Fibroblast of lung (primary cell): ENCODE measurements at regions not wholly inside any gene's neighbourhood (a gene's known extent, or its start where the extent isn't known, plus 50 kb on each side); places are given as distances from the start of the nearest gene placed in this dataset.

Experiments
- DNase-seq, 2 donors: peaks; one replicate each; pipeline versions ENCODE4 v3.0.0 to v3.0.0-alpha.2; 2010; ENCODE audit warnings: low read depth in 2 of 2
- H2AFZ ChIP-seq: 2 replicates; pipeline ENCODE4 v1.5.1; 2012; ENCODE audit warnings: low read length, control low read depth, inconsistent platforms
- H3K27ac ChIP-seq: 2 replicates; pipeline ENCODE4 v1.5.1; 2011; ENCODE audit warnings: low read length, control low read depth; ENCODE audit not compliant: insufficient read depth
- H3K27me3 ChIP-seq: 2 replicates; pipeline ENCODE4 v1.5.1; 2011; ENCODE audit warnings: mild to moderate bottlenecking, low read length; ENCODE audit not compliant: control insufficient read depth, insufficient read depth
- H3K36me3 ChIP-seq: 2 replicates; pipeline ENCODE4 v1.5.1; 2011; ENCODE audit warnings: low read length; ENCODE audit not compliant: control insufficient read depth, insufficient read depth
- H3K4me1 ChIP-seq: 2 replicates; pipeline ENCODE4 v1.5.1; 2011; ENCODE audit warnings: low read length; ENCODE audit not compliant: control insufficient read depth, insufficient read depth; ENCODE audit errors: extremely low read depth
- H3K4me2 ChIP-seq: 2 replicates; pipeline ENCODE4 v1.5.1; 2011; ENCODE audit warnings: low read length, control low read depth; ENCODE audit not compliant: insufficient read depth; ENCODE audit errors: extremely low read depth
- H3K4me3 ChIP-seq, 4 experiments: fragments of 200-600 bp in 1 of 4; sonication (generic) in 1 of 4; replicated peaks in 1 of 4; 2 replicates each; pipeline ENCODE4 v1.5.1; 2011 to 2016; ENCODE audit warnings: low read length in 4 of 4, low read depth in 3 of 4, mild to moderate bottlenecking in 3 of 4, control low read depth in 2 of 4, inconsistent platforms in 1 of 4, mixed read lengths in 1 of 4; ENCODE audit not compliant: insufficient read depth in 1 of 4; ENCODE audit errors: control extremely low read depth in 1 of 4
- H3K79me2 ChIP-seq: 2 replicates; pipeline ENCODE4 v1.5.1; 2012; ENCODE audit warnings: mild to moderate bottlenecking, low read length, inconsistent platforms; ENCODE audit not compliant: control insufficient read depth, insufficient read depth
- H3K9ac ChIP-seq: 2 replicates; pipeline ENCODE4 v1.5.1; 2011; ENCODE audit warnings: mild to moderate bottlenecking, low read length, control low read depth; ENCODE audit not compliant: insufficient read depth
- H3K9me3 ChIP-seq: 2 replicates; pipeline ENCODE4 v1.5.1; 2012; ENCODE audit warnings: low read depth, low read length; ENCODE audit not compliant: control insufficient read depth, insufficient read depth
- H4K20me1 ChIP-seq: 2 replicates; pipeline ENCODE4 v1.5.1; 2011; ENCODE audit warnings: low read length; ENCODE audit not compliant: control insufficient read depth, insufficient read depth; ENCODE audit errors: extremely low read depth
- CTCF ChIP-seq, 2 donors: IDR thresholded peaks in 1 of 2; conservative IDR thresholded peaks in 1 of 2; 1 replicate in 1 of 2; 2 replicates in 1 of 2; pipeline ENCODE4 v1.5.1; 2011 to 2012; ENCODE audit warnings: low read length in 2 of 2, control low read depth in 1 of 2, inconsistent platforms in 1 of 2, low read depth in 1 of 2, mild to moderate bottlenecking in 1 of 2
- EZH2 ChIP-seq: IDR thresholded peaks from 2 replicates; pipeline ENCODE4 v1.5.1; 2012; ENCODE audit warnings: low read length, control low read depth, mild to moderate bottlenecking; ENCODE audit errors: missing control alignments

GRCh38 chr12:77540097-77540496 is 290.6 kb upstream of the NAV3 start:
- Histone ChIP-seq H2AFZ (no peak overlapping the region), H3K4me3 (no peak overlapping the region), H3K4me1 (no peaks in the 10 kb centered on the region), H3K9ac (no peak overlapping the region), H3K27me3 (no peaks in the 10 kb centered on the region), H3K27ac (no peak overlapping the region), H3K79me2 (no peaks in the 10 kb centered on the region), H3K36me3 (no peaks in the 10 kb centered on the region), H4K20me1 (no peaks in the 10 kb centered on the region), H3K4me2 (no peak overlapping the region), H3K9me3 (no peaks in the 10 kb centered on the region)
- TF ChIP-seq CTCF (conservative IDR thresholded peaks at IDR 0.05 in 1 of 2, IDR thresholded peaks at IDR 0.05 in 1 of 2; ENCODE audit: low read depth in 1 of 2, low read length in 2 of 2) (peak in 1 of 2 donors; percentile 5), EZH2 (no peak)
- no peak for DNase-seq

GRCh38 chr12:77537663-77538062 is 293.0 kb upstream of the NAV3 start:
- Histone ChIP-seq H3K9ac (no peak overlapping the region), H3K4me1 (no peaks in the 10 kb centered on the region), H3K4me2 (no peak overlapping the region), H3K4me3 (no peak overlapping the region), H4K20me1 (no peaks in the 10 kb centered on the region), H3K27me3 (no peaks in the 10 kb centered on the region), H3K79me2 (no peaks in the 10 kb centered on the region), H3K36me3 (no peaks in the 10 kb centered on the region), H3K27ac (no peak overlapping the region), H3K9me3 (no peaks in the 10 kb centered on the region), H2AFZ (no peak overlapping the region)
- DNase-seq = peak in 1 of 2 donors; percentile 58
- no peak for TF ChIP-seq CTCF (conservative IDR thresholded peaks at IDR 0.05 in 1 of 2, IDR thresholded peaks at IDR 0.05 in 1 of 2; ENCODE audit: low read depth in 1 of 2, low read length in 2 of 2)
- TF ChIP-seq EZH2 = no peak

- Histone ChIP-seq H3K9ac (no peak overlapping the region), H2AFZ (no peak overlapping the region)
These were observed 295.0 kb upstream of the NAV3 start for GRCh38 chr12:77535734-77536133.

More at GRCh38 chr12:77535734-77536133, 295.0 kb upstream of the NAV3 start:
- H3K79me2 ChIP-seq = no peaks in the 10 kb centered on the region
- no peaks in the 10 kb centered on the region for H3K27me3 ChIP-seq
- TF ChIP-seq CTCF (conservative IDR thresholded peaks at IDR 0.05 in 1 of 2, IDR thresholded peaks at IDR 0.05 in 1 of 2; ENCODE audit: low read depth in 1 of 2, low read length in 2 of 2) (no peak), EZH2 (no peak)
- no peak overlapping the region for H3K4me2 ChIP-seq
- H4K20me1 ChIP-seq = no peaks in the 10 kb centered on the region
- H3K9me3 ChIP-seq = no peaks in the 10 kb centered on the region
- no peak for DNase-seq
- H3K4me1 ChIP-seq = no peaks in the 10 kb centered on the region
- no peak overlapping the region for H3K4me3 ChIP-seq
- no peaks in the 10 kb centered on the region for H3K36me3 ChIP-seq
- no peak overlapping the region for H3K27ac ChIP-seq
